LoVo (cell line): ENCODE measurements at regions not wholly inside any gene's neighbourhood (a gene's known extent, or its start where the extent isn't known, plus 50 kb on each side); places are given as distances from the start of the nearest gene placed in this dataset.

Experiments used
- DNase-seq: peaks from one replicate; pipeline ENCODE4 v3.0.0-alpha.2; 2016; ENCODE audit warnings: low spot score

DNA sequence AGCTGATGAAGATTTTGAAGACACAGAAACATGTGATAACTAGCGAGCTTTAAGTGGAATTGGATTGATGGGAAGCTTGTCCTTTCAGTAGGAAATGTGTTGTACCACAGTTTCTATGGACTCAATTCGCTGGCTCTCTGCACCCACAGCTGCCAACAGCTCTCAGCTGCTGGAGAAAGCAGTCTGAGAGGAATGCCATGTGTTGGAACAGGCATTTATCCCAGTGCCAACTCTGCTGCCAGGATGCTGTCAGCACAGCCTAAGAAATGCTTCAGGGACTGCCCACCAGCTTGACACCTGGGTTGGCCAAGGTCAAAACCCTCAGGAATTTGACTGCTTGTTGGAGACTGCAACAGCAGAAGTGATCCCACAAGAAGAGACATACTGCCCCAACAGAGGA lies 193.0 kb upstream of the THSD7B start:
- no peak for DNase-seq

DNA sequence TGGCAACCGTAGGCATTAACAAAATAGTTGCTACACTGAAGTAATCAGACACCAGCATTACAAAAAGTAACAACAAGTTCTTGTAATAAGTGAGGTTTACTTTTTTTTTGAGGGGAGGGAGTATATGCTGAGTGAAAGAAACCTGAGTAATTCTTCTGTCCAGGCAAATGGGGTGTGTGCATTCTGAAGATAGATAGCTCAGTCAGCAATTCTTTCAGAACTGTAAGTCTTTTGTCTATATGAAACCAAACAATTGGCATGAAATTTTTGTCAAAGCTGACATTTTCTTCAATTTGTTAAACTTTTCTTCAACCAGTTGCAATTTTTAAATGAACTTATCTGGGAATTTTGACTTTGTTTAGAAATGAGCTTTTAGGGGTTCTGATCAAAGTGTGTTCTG lies 208.1 kb upstream of the THSD7B start:
- DNase-seq = no peak

DNA sequence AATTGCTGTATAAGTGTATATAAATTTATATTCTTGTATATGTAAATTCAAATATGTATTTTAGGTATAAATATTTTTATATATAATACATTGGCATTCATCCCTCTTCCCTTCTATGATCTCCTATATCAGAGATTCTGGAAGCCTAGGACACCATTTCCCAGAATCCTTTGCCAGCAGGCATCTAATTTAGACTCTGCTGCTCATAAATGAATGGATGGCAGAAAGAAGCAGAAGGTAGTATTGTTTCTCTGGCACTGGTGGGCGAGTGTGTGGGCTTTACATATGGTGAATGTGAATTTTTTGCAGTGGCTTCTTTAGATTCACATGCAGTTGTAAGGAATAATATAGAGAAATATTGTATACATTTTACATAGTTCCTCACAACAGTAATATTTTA lies 215.2 kb upstream of the THSD7B start:
- no peak for DNase-seq

DNA sequence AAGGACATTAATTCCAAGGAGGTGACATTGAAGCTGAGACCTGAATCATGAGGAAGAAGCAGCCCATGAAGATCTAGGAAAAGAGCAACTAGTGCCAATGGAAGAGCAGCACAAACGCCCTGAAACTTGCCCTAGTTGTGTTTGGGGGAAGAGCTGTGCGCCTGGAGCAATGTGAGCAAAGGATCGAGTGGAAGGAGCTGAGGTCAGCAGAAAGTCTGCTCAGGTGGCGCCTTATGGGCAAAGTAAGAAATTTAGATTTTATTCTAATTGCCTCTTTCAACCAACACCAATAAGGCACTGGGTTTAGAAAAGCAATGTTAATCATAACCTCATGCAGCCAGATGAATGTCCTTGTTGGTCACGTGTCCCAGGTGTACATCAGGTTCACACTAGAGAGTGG lies 226.0 kb upstream of the THSD7B start:
- no peak for DNase-seq

DNA sequence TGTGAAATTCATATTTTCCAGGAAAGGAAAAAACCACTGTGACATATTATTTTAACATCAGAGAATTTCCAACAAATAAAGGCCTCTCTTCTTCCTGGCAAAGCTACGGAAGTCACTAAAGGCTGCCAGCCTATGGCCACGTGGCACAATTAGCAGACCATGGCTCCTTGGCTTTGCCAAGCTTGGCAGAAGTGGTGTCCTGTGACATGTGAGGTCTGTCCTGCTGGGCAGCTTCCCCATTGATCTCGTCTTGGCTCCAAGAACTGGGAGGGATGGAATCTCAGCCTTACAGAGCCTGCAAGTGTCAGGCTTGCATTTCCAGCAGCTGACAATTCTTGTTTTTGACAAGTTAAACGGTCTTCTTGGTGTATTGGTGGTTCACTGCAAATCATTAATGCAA lies 226.9 kb upstream of the THSD7B start:
- DNase-seq = no peak

DNA sequence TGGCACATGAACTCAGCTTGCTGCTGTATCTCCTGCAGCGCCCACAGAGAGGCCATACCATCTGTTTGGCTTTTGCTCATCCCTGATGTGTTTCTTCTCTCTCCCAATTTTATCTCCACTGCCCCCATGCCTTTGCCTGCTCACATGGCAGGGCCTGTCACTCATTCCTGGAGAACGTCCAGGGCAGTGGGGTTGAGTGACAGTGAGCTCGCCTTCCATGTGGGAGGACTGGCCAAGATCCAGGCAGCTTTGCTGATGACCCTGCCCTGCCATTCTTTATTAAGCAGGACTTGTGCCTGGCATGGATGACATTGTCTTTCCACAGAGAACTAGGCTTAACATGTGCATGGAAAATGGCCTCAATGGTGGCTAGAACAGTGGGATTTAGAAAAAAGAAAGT lies 230.5 kb upstream of the THSD7B start:
- no peak for DNase-seq

DNA sequence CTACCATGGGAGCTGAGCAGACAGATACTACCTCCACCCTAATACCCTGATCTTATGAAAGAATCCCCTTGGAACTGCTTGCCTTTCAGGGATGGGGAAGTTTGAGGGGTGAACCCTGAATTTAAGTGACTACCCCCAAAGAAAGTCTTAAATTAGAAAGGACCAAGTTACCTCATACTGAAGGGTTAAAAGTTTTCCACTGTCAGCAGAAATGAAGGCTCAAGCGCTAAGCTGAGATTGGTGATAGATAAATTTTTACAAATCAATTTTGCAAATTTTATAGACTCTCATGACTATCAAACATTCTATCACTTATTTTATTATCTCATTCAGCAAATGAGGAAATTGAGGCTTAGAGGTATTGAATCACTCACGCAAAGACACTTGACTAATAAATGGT lies 233.2 kb upstream of the THSD7B start:
- no peak for DNase-seq

DNA sequence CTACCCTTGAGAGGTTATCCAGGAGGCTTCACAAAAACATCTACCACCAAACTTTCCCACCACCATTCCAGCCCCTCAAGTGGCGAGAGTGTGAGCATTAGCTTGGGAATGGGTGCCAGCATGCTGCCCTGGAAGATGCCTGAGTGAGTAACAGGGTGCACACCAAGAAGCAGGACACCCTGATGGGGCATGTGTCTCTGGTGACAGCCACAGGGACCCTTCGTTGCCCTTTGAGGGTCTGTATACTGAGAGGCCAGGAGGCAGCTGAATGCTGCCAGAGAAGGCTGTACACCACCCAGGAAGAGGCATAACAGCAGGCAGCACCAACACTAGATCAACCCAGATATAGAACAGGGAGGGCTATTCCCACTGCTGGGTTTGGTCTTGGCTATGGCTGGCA lies 233.6 kb upstream of the THSD7B start:
- no peak for DNase-seq

DNA sequence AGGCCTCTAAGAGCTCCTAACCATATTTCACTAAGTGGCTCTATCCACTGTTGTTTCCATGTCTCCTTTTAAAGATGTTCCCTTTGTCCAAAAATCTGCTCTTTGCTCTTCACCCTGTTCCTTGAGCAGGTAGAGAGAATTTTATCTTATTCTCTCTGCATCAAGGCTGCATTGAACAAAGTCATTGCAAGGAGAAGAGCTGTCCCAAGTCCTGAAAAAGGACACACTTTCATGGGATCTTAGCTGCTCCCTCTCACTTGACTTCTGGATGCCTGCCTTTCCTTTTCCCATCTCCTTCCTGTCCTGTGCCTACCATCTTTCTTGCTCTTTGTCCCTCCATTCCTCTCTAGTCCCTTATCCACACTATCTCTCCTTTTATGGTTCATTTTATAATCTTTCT lies 235.2 kb upstream of the THSD7B start:
- DNase-seq = no peak

DNA sequence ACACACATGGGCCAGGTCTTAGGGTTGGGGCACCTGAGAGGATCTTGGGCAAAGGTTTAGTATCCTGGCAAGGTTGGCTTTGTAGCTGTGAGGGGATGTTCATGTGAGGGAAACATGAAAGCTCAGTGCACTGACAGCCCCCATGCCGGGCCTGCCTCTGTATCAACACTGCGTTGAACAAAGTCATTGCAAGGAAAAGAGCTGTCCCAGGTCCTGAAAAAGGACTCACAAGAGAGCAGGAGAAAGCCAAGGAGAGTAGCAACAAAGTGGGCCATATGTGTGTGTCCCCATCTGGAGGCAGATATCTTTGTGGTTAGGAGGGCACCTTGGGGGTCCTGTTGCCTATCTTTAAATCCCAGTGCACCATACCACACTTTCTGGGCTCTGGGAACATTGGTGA lies 237.8 kb upstream of the THSD7B start:
- peak; percentile 18 for DNase-seq

DNA sequence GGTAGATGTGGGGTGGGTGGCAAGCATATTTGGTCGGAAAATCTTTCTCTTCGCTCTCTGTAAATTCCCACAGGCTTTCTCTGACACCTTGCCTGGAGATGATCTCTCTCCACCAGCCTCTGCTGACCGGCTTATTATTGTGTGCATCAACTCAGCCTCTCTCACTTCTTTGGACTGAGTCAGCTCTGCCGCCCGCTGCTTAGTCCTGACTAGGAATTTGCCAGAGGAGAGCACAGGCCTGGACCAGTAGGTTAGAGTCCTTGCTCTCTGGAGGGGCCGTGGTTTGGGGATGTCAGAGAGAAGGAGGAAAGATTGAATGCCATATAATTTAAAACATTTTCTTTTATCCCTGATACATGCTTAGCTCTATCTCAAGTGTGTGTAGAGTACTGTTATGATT lies 242.6 kb upstream of the THSD7B start:
- DNase-seq = no peak

DNA sequence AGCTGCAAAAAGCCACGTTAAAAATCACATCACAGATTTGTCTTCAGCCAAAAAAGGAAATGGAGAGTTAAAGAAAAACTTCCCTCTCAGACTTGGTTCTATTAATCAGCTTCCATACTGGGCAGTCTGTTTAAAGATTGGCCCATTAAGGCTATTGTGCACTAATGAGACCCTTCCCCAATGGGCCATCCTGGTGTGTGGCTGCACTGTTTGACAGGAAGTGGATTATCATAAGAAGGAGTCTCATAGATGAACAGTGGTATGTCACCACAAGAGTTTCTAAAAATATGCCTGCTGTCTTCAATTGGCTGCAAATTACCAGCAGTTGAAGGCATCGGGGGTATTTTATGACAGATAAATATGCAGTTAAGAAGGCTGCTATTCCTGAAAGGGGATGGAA lies 247.6 kb upstream of the THSD7B start:
- no peak for DNase-seq

DNA sequence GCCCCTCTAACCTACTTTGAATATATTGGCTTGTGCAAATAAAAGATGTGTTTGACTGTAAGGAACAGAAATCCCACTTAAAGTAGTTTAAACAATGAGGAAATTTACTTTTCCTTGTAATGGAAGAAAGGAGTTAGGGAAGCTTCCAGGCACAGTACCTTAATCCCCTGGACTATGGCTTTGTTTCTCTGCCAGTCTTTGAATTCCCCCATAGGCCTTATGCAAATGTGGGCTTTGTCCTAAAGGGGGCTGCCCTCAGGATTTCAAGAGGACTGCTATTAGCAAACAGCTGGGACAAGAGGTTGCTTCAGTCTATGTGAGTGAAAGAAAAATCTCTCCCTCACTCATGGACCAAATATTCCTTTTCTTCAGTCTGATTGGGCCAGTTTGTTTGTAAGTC lies 255.1 kb upstream of the THSD7B start:
- no peak for DNase-seq

DNA sequence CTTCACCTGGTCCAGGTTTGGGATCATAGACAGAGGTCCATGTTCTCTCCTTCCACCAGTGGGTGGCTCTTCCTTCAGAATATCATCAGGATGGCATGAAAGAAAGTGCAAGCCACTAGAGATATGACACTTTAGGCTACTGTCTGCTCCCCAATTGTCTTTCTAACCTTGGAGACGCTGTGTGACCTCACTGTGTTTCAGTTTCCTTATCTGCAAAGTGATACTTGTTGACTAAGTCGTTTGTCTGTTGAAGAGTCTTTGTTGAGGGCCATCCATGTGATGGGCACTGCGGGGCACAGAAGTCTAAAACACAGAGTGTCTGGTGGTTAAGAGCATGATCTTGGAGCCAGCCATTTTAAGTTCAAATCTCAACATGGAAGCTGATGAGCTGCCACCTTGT lies 259.9 kb upstream of the THSD7B start:
- DNase-seq = no peak

DNA sequence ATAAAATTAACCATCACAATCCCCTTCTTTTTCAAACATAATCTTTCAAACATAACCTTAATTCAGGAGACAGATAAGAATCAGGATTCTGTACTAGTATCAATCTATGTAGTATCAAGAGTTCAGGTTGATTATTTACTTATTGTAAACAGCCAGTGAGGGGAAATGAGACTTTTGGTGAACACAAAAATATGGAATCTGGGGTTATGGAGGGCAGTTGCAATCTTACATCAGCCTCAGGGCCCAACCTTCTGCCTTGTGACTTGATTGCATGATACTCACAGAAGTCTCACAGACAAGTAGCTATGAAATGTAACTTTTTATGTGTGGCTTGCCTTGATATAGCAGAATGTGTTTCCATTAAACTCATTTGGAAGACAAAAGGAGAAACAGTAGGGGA lies 262.7 kb upstream of the THSD7B start:
- DNase-seq = no peak

DNA sequence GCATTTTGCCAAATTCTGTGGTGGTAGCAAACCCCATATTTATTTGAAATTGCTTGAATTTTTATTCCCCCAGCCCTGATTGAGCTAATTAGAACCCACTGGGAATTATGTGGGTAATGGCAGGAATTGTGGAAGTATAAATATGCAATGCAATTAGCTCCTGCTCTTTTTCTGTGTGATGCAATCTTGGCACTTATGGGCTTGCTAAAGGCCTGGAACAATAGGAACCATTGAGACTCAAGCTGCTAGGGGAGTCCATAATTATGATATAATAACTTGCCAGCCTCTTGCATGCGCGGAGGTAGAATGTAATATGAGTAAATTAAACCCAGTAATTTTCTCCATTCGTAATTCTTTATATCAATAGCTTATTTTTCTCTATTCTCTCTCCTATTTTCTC lies 267.6 kb upstream of the THSD7B start:
- no peak for DNase-seq

DNA sequence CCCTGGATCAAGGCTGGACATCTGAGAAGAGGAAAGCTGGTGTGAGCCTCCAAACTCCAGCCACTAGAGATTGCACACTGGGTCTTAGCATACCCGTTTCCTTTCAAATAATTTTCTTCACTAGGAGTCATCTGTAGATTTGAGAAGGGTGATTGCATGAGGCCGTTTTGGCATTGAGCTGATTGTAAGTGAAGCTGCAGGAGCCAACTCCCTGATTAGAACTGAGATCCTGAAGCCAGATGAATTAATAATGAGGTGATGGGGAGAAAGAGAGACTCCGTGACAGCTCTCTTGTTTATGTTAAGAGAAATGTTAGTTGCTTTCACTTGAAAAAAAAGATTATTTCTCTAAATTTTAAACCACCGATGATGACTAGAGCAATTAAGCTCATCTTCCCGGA lies 268.4 kb upstream of the THSD7B start:
- no peak for DNase-seq

DNA sequence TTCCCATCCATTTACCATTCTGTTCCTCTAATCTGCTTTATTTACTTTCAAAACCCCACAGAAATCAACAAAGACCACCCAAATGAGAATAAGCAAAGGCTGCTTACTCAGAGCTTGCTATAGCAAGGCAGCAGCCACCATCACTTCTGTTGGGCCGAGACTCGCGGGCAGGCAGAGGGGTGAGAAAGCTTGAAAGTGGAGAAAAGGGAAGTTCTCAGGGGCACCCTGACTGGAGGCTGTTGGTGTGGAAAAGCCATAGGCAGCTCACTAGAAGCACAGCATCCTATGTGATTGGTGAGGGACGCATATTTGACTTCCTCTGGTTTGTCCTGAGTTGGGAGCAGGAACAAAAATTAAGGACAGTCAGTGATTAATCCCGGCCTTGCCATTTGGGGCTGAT lies 269.7 kb upstream of the THSD7B start:
- no peak for DNase-seq

DNA sequence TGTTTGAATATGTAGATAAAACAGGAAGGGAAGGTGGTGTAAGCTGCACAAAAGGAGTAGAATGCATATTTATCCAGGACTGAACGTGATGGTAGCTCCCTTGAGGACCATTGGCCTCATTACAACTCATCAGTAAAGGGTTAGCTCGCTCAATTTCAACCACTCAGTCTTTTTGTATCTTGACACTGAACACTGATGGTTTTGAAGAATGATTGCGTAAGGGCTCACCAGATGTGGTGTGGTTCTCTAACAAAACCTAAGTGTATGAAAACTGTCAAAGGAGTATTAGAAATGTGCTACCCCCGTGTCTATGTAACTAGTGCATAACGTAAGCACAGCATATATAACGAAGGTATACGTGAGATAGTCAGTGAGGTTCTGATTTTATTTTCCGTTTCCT lies 272.4 kb upstream of the THSD7B start:
- DNase-seq = no peak

DNA sequence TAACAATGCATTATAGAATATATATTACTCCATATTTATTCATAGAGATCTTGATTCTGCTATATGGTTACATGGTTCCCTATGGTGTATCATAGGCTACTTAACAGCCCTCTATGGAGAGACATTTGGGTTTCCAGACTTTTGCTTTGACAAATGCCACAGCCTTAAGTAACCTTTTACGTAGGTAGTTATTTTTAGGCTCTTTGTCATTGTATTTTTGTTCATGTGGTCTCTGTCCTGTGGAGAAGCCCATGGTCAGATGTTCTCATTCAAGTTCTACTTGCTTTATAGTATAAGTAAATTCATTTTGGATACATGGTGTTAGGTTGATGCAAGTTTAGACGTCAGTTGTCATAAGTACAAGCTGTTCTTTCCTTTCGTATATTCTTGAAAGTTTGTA lies 275.2 kb upstream of the THSD7B start:
- no peak for DNase-seq

DNA sequence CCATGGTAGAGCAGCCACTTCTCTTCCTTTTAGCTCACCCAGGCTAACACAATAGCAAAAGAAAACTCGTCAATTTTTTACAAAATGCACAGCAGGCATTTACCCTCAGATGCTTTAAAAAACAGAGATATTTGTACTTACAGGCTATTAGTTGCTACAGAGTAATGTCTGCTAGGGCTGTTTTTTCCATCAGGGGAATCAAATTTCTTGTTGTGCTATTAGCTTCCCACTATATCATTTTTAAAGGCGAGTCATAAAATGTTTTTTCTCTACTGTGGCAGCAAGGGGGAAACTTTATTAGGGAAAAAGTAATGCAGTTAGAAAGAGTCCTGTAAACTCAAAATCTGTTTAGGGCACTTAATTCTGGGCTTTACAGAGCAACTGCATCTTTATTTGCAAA lies 277.9 kb upstream of the THSD7B start:
- DNase-seq = no peak

DNA sequence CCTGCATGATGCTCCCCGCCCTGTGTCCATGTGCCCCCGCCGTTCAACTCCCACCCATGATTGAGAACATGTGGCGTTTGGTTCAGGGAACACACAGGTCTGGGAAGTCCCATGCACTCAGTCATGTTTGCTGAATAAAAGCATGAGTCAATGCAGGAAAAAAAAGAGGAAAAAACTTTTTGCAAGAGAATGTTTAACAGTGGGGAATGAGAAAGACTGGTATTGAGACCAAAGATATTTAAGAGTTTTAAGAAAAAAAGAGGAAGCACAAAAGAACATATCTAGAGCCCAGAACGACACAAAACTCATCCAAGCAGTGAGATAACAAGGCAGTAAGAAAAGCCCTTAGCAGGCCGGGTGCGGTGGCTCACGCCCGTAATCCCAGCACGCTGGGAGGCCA lies 279.2 kb upstream of the THSD7B start:
- DNase-seq = no peak

DNA sequence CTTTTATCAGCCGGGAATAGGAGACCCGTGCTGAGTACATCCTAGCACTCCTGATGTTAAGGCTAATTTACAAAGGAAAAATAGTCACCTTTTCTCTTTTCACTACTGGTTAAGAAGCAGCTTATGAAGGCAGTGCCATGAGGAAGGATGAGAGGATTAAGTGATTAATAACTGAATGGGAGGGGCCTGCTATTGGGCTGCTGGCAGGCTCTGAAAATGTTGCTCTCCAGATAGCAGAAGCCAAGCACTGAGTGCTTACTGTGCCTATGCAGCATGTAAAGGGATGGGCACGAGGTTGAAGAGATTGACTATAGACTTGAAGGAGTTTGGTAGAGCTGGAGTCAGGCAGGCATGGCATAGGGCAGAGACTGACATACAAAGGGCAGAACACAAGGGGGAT lies 282.4 kb upstream of the THSD7B start:
- no peak for DNase-seq

DNA sequence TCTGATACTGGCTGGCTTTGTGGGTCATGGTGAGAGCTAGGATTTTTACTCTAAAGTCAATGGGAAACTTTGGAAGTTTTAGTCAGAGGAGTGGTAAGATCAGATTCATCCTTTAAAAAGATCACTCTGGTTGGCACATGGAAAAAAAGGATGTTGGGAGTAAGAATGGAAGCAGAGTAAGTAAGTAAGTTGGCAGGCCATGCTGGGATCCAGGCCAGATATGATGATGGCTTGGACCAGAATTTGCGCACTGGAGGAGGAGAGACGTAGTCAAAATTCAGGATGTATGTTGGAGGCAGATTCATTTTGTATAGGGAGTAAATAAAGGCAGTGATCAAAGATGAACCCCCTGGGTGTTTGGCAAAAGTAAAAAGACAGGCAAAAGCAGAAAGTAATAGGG lies 283.3 kb upstream of the THSD7B start:
- no peak for DNase-seq

DNA sequence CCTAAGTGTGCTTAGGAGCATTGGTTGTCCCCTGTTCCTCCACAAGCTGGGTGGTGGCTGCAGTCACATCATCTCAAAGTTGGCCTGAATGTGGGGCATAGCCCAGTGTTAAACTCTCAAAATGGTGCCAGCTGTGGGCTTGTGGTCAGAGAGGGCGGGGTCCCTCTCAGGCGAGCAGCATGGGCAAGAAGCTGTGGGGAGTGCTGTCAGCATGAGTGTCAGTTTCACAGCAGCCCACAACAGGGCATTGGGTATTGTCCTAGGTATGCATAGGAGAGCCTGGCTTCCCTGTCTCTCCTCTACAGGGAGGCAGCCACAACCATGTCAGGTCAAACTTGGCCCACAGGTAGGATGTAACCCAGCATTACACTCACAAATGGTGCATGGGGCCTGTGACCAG lies 285.6 kb upstream of the THSD7B start:
- no peak for DNase-seq
